GM23338 (cell line): ENCODE measurements at regions not wholly inside any gene's neighbourhood (a gene's known extent, or its start where the extent isn't known, plus 50 kb on each side); places are given as distances from the start of the nearest gene placed in this dataset.

Experiments used
- ATAC-seq: fragments of 200-7000 bp; cut with Tn5 transposase; 3 replicates; pipeline ENCODE4 v1.9.1; 2020
- DNase-seq: peaks from one replicate; pipeline ENCODE4 v3.0.0-alpha.2; 2015; ENCODE audit warnings: low spot score
- H2AFZ ChIP-seq: fragments of 200-600 bp; sonication (generic); 2 replicates; pipeline ENCODE4 v1.8.0; 2016; ENCODE audit warnings: antibody characterized with exemption, mild to moderate bottlenecking, moderate library complexity
- H3F3A ChIP-seq: fragments of 200-600 bp; sonication (generic); replicated peaks from 2 replicates; pipeline ENCODE4 v1.8.0; 2017; ENCODE audit warnings: antibody characterized with exemption, mixed run types, low read depth
- H3K27ac ChIP-seq: fragments of 200-600 bp; sonication (generic); 2 replicates; pipeline ENCODE4 v1.6.1; 2016; ENCODE audit warnings: low read depth
- H3K27me3 ChIP-seq: fragments of 200-600 bp; sonication (generic); 2 replicates; pipeline ENCODE4 v1.8.0; 2016; ENCODE audit warnings: mild to moderate bottlenecking, mixed run types, moderate library complexity; ENCODE audit not compliant: insufficient read depth
- H3K36me3 ChIP-seq: fragments of 200-600 bp; sonication (generic); 2 replicates; pipeline ENCODE4 v1.8.0; 2016; ENCODE audit warnings: mild to moderate bottlenecking; ENCODE audit not compliant: insufficient read depth
- H3K4me1 ChIP-seq: fragments of 200-600 bp; sonication (generic); 2 replicates; pipeline ENCODE4 v1.8.0; 2016; ENCODE audit warnings: mild to moderate bottlenecking, moderate library complexity; ENCODE audit not compliant: insufficient read depth
- H3K4me2 ChIP-seq: fragments of 200-600 bp; sonication (generic); 2 replicates; pipeline ENCODE4 v1.7.1; 2017; ENCODE audit warnings: mixed run types
- H3K4me3 ChIP-seq: fragments of 200-600 bp; sonication (generic); 2 replicates; pipeline ENCODE4 v1.6.1; 2016; ENCODE audit warnings: mixed run types
- H3K79me2 ChIP-seq: fragments of 200-600 bp; sonication (generic); replicated peaks from 2 replicates; pipeline ENCODE4 v1.8.0; 2017; ENCODE audit warnings: mild to moderate bottlenecking; ENCODE audit not compliant: insufficient read depth
- H3K9me2 ChIP-seq: fragments of 200-600 bp; sonication (generic); 2 replicates; pipeline ENCODE4 v1.8.0; 2017; ENCODE audit not compliant: insufficient read depth
- H4K20me1 ChIP-seq: fragments of 200-600 bp; sonication (generic); replicated peaks from 2 replicates; pipeline ENCODE4 v1.8.0; 2017; ENCODE audit warnings: mild to moderate bottlenecking; ENCODE audit not compliant: insufficient read depth
- H3K27ac Mint-ChIP-seq: 2 replicates; pipeline ENCODE4 v1.8.0; 2020; ENCODE audit warnings: inconsistent platforms, mild to moderate bottlenecking, moderate library complexity, mixed read lengths
- H3K27me3 Mint-ChIP-seq: 3 replicates; pipeline ENCODE4 v1.8.0; 2022; ENCODE audit warnings: low read depth, mild to moderate bottlenecking, moderate library complexity, mixed read lengths, inconsistent platforms; ENCODE audit not compliant: insufficient read depth, poor library complexity
- H3K36me3 Mint-ChIP-seq: 3 replicates; pipeline ENCODE4 v1.8.0; 2021; ENCODE audit warnings: low read depth, mild to moderate bottlenecking, inconsistent platforms, moderate library complexity, mixed read lengths
- H3K4me1 Mint-ChIP-seq: 3 replicates; pipeline ENCODE4 v1.8.0; 2020; ENCODE audit warnings: mild to moderate bottlenecking, inconsistent platforms, mixed read lengths
- H3K4me3 Mint-ChIP-seq: 3 replicates; pipeline ENCODE4 v1.8.0; 2021; ENCODE audit warnings: moderate library complexity, mild to moderate bottlenecking, inconsistent platforms, mixed read lengths
- H3K9me3 Mint-ChIP-seq: 3 replicates; pipeline ENCODE4 v1.8.0; 2020; ENCODE audit warnings: moderate library complexity, mild to moderate bottlenecking, inconsistent platforms, mixed read lengths
- CREB1 ChIP-seq: fragments of 250-450 bp; sonication (Bioruptor Pico); IDR thresholded peaks from 2 replicates; pipeline ENCODE4 v1.5.0; 2020; ENCODE audit warnings: low read depth, mild to moderate bottlenecking, moderate library complexity
- EZH2 ChIP-seq: fragments of 200-600 bp; sonication (generic); IDR thresholded peaks from one replicate; pipeline ENCODE4 v1.8.0; 2017; ENCODE audit warnings: antibody characterized with exemption, mild to moderate bottlenecking, low read depth; ENCODE audit not compliant: unreplicated experiment
- EZH2phosphoT487 ChIP-seq: fragments of 200-600 bp; sonication (generic); IDR thresholded peaks from one replicate; pipeline ENCODE4 v1.8.1; 2018; ENCODE audit warnings: antibody characterized with exemption; ENCODE audit not compliant: unreplicated experiment
- JUNB ChIP-seq: IDR thresholded peaks from one replicate; pipeline ENCODE4 v1.6.1; 2016; ENCODE audit warnings: antibody characterized with exemption; ENCODE audit not compliant: unreplicated experiment
- NANOG ChIP-seq: IDR thresholded peaks from 2 replicates; pipeline ENCODE4 v1.6.1; 2016; ENCODE audit warnings: antibody characterized with exemption, borderline replicate concordance
- POLR2AphosphoS5 ChIP-seq: IDR thresholded peaks from 2 replicates; pipeline ENCODE4 v1.6.1; 2016; ENCODE audit warnings: antibody characterized with exemption, low read depth
- STAT1 ChIP-seq: IDR thresholded peaks from one replicate; pipeline ENCODE4 v1.6.1; 2016; ENCODE audit warnings: antibody characterized with exemption; ENCODE audit not compliant: unreplicated experiment
- ZNF114 ChIP-seq: fragments of 250-450 bp; sonication (Bioruptor Pico); IDR thresholded peaks from 2 replicates; pipeline ENCODE4 v1.5.0; 2020; ENCODE audit warnings: mild to moderate bottlenecking, moderate library complexity
- ZNF331 ChIP-seq: fragments of 250-450 bp; sonication (Bioruptor Pico); IDR thresholded peaks from 2 replicates; pipeline ENCODE4 v1.5.0; 2020; ENCODE audit warnings: low read depth, mild to moderate bottlenecking, moderate library complexity
- TF ChIP-seq, protein P1 (sequence below): fragments of 250-450 bp; sonication (Bioruptor Pico); IDR thresholded peaks from 2 replicates; pipeline ENCODE4 v1.5.0; 2020; ENCODE audit warnings: mild to moderate bottlenecking, moderate library complexity
- TF ChIP-seq, protein P2 (sequence below): IDR thresholded peaks from 2 replicates; pipeline ENCODE4 v1.6.1; 2016; ENCODE audit warnings: antibody characterized with exemption
- TF ChIP-seq, protein P3 (sequence below): IDR thresholded peaks from one replicate; pipeline ENCODE4 v1.6.1; 2018; ENCODE audit warnings: antibody characterized with exemption; ENCODE audit not compliant: unreplicated experiment
- TF ChIP-seq, protein P4 (sequence below), 2 experiments: fragments of 200-600 bp in 1 of 2; sonication (generic) in 1 of 2; conservative IDR thresholded peaks; 2 replicates each; pipeline versions ENCODE4 v1.5.1 to v1.6.1; 2016 to 2017; ENCODE audit warnings: antibody characterized with exemption in 2 of 2, low read depth in 2 of 2, mild to moderate bottlenecking in 2 of 2, moderate library complexity in 1 of 2

DNA sequence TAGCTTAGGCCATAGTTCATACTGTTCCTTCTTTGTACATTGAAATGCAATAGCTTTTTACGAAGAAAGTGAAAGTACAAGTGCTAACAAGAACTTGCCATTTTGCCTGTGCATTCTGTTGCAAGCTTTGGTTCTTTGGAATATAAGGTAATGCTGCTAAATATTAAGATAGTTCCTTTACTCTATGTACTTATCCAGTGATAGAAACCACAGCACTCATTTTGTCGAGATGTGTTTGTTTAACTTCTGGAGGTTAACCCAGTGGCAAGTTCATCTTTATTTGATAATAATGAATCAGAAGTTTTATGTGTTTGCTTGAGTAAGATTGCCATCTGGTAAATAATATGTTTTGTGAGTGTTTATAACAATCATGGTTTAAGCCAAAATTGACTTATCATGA lies 373.1 kb upstream of the FANCL start:
- H3K27me3 Mint-ChIP-seq, result no peaks in the 10 kb centered on the region
- no peak for ATAC-seq

More for the DNA sequence above, 373.1 kb upstream of the FANCL start:
- Mint-ChIP-seq H3K36me3 (no peaks in the 10 kb centered on the region), H3K9me3 (no peaks in the 10 kb centered on the region), H3K4me1 (peaks cover 13% of the 10 kb centered on the region; the same call in 2 of the 3 replicates), H3K4me3 (no peak overlapping the region), H3K27ac (no peak overlapping the region)
- Histone ChIP-seq H3K27me3 (no peaks in the 10 kb centered on the region), H3K79me2 (no peaks in the 10 kb centered on the region), H3K9me2 (no peaks in the 10 kb centered on the region), H2AFZ (no peak overlapping the region), H3K36me3 (no peaks in the 10 kb centered on the region), H4K20me1 (no peaks in the 10 kb centered on the region), H3K4me2 (no peak overlapping the region), H3K4me3 (no peak overlapping the region), H3K27ac (no peak overlapping the region), H3K4me1 (no peaks in the 10 kb centered on the region), H3F3A (no peaks in the 10 kb centered on the region)
- no peak for TF ChIP-seq ZNF114
- TF ChIP-seq, protein P1, sequence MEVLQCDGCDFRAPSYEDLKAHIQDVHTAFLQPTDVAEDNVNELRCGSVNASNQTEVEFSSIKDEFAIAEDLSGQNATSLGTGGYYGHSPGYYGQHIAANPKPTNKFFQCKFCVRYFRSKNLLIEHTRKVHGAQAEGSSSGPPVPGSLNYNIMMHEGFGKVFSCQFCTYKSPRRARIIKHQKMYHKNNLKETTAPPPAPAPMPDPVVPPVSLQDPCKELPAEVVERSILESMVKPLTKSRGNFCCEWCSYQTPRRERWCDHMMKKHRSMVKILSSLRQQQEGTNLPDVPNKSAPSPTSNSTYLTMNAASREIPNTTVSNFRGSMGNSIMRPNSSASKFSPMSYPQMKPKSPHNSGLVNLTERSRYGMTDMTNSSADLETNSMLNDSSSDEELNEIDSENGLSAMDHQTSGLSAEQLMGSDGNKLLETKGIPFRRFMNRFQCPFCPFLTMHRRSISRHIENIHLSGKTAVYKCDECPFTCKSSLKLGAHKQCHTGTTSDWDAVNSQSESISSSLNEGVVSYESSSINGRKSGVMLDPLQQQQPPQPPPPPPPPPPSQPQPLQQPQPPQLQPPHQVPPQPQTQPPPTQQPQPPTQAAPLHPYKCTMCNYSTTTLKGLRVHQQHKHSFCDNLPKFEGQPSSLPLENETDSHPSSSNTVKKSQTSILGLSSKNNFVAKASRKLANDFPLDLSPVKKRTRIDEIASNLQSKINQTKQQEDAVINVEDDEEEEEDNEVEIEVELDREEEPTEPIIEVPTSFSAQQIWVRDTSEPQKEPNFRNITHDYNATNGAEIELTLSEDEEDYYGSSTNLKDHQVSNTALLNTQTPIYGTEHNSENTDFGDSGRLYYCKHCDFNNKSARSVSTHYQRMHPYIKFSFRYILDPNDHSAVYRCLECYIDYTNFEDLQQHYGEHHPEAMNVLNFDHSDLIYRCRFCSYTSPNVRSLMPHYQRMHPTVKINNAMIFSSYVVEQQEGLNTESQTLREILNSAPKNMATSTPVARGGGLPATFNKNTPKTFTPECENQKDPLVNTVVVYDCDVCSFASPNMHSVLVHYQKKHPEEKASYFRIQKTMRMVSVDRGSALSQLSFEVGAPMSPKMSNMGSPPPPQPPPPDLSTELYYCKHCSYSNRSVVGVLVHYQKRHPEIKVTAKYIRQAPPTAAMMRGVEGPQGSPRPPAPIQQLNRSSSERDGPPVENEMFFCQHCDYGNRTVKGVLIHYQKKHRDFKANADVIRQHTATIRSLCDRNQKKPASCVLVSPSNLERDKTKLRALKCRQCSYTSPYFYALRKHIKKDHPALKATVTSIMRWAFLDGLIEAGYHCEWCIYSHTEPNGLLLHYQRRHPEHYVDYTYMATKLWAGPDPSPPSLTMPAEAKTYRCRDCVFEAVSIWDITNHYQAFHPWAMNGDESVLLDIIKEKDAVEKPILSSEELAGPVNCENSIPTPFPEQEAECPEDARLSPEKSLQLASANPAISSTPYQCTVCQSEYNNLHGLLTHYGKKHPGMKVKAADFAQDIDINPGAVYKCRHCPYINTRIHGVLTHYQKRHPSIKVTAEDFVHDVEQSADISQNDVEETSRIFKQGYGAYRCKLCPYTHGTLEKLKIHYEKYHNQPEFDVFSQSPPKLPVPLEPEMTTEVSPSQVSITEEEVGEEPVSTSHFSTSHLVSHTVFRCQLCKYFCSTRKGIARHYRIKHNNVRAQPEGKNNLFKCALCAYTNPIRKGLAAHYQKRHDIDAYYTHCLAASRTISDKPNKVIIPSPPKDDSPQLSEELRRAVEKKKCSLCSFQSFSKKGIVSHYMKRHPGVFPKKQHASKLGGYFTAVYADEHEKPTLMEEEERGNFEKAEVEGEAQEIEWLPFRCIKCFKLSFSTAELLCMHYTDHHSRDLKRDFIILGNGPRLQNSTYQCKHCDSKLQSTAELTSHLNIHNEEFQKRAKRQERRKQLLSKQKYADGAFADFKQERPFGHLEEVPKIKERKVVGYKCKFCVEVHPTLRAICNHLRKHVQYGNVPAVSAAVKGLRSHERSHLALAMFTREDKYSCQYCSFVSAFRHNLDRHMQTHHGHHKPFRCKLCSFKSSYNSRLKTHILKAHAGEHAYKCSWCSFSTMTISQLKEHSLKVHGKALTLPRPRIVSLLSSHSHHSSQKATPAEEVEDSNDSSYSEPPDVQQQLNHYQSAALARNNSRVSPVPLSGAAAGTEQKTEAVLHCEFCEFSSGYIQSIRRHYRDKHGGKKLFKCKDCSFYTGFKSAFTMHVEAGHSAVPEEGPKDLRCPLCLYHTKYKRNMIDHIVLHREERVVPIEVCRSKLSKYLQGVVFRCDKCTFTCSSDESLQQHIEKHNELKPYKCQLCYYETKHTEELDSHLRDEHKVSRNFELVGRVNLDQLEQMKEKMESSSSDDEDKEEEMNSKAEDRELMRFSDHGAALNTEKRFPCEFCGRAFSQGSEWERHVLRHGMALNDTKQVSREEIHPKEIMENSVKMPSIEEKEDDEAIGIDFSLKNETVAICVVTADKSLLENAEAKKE, result no peak
- TF ChIP-seq, protein P2, sequence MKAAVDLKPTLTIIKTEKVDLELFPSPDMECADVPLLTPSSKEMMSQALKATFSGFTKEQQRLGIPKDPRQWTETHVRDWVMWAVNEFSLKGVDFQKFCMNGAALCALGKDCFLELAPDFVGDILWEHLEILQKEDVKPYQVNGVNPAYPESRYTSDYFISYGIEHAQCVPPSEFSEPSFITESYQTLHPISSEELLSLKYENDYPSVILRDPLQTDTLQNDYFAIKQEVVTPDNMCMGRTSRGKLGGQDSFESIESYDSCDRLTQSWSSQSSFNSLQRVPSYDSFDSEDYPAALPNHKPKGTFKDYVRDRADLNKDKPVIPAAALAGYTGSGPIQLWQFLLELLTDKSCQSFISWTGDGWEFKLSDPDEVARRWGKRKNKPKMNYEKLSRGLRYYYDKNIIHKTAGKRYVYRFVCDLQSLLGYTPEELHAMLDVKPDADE, result no peak
- TF ChIP-seq, protein P3, sequence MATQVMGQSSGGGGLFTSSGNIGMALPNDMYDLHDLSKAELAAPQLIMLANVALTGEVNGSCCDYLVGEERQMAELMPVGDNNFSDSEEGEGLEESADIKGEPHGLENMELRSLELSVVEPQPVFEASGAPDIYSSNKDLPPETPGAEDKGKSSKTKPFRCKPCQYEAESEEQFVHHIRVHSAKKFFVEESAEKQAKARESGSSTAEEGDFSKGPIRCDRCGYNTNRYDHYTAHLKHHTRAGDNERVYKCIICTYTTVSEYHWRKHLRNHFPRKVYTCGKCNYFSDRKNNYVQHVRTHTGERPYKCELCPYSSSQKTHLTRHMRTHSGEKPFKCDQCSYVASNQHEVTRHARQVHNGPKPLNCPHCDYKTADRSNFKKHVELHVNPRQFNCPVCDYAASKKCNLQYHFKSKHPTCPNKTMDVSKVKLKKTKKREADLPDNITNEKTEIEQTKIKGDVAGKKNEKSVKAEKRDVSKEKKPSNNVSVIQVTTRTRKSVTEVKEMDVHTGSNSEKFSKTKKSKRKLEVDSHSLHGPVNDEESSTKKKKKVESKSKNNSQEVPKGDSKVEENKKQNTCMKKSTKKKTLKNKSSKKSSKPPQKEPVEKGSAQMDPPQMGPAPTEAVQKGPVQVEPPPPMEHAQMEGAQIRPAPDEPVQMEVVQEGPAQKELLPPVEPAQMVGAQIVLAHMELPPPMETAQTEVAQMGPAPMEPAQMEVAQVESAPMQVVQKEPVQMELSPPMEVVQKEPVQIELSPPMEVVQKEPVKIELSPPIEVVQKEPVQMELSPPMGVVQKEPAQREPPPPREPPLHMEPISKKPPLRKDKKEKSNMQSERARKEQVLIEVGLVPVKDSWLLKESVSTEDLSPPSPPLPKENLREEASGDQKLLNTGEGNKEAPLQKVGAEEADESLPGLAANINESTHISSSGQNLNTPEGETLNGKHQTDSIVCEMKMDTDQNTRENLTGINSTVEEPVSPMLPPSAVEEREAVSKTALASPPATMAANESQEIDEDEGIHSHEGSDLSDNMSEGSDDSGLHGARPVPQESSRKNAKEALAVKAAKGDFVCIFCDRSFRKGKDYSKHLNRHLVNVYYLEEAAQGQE, result no peak
- TF ChIP-seq EZH2, result no peak
- TF ChIP-seq, protein P4, sequence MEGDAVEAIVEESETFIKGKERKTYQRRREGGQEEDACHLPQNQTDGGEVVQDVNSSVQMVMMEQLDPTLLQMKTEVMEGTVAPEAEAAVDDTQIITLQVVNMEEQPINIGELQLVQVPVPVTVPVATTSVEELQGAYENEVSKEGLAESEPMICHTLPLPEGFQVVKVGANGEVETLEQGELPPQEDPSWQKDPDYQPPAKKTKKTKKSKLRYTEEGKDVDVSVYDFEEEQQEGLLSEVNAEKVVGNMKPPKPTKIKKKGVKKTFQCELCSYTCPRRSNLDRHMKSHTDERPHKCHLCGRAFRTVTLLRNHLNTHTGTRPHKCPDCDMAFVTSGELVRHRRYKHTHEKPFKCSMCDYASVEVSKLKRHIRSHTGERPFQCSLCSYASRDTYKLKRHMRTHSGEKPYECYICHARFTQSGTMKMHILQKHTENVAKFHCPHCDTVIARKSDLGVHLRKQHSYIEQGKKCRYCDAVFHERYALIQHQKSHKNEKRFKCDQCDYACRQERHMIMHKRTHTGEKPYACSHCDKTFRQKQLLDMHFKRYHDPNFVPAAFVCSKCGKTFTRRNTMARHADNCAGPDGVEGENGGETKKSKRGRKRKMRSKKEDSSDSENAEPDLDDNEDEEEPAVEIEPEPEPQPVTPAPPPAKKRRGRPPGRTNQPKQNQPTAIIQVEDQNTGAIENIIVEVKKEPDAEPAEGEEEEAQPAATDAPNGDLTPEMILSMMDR (conservative IDR thresholded peaks at IDR 0.05; ENCODE audit: low read depth in 2 of 2), result no peak
- no peak for TF ChIP-seq JUNB
- TF ChIP-seq CREB1, result no peak
- no peak for TF ChIP-seq STAT1
- TF ChIP-seq ZNF331 (CRISPR knock-in tag), result no peak
- no peak for TF ChIP-seq POLR2AphosphoS5
- no peak for TF ChIP-seq EZH2phosphoT487
- TF ChIP-seq NANOG, result no peak
- DNase-seq, result no peak
